ENCODE measurements at regions not wholly inside any gene's neighbourhood (a gene's known extent, or its start where the extent isn't known, plus 50 kb on each side); places are given as distances from the start of the nearest gene placed in this dataset.
"Not testable (repeated sequence)": the region's sequence is repeated elsewhere in the genome, so short reads cannot be mapped to it uniquely, and the experiment has no call there.

DNA sequence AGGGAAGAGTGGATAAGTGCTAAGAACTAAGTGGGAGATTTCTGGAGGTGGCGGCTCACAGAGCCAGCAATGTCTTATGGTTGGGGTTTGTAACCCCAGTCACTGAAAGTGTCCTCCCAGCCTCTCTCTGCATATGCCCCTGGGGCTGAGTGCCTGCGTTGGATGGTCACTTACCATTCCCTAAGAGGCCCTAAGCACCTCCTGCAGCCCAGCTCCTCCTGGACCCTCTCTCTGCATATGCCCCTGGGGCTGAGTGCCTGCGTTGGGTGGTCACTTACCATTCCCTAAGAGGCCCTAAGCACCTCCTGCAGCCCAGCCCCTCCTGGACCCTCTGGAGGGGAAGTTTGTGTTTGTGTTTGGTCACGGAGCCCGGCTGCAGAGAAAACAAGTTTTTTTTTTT lies 425.8 kb downstream of the TMEM121 start:
- TF ChIP-seq, protein P1, sequence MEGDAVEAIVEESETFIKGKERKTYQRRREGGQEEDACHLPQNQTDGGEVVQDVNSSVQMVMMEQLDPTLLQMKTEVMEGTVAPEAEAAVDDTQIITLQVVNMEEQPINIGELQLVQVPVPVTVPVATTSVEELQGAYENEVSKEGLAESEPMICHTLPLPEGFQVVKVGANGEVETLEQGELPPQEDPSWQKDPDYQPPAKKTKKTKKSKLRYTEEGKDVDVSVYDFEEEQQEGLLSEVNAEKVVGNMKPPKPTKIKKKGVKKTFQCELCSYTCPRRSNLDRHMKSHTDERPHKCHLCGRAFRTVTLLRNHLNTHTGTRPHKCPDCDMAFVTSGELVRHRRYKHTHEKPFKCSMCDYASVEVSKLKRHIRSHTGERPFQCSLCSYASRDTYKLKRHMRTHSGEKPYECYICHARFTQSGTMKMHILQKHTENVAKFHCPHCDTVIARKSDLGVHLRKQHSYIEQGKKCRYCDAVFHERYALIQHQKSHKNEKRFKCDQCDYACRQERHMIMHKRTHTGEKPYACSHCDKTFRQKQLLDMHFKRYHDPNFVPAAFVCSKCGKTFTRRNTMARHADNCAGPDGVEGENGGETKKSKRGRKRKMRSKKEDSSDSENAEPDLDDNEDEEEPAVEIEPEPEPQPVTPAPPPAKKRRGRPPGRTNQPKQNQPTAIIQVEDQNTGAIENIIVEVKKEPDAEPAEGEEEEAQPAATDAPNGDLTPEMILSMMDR (conservative IDR thresholded peaks at IDR 0.05; ENCODE audit: low read depth, low read length) = no peak
- H3K4me3 ChIP-seq (IDR thresholded peaks at IDR 0.05; ENCODE audit: insufficient read depth, low read depth, low read length) = no peak overlapping the region
- no peak overlapping the region for H3K9ac ChIP-seq
- no peak overlapping the region for H3K4me2 ChIP-seq
- H4K20me1 ChIP-seq (ENCODE audit: insufficient read depth) = no peaks in the 10 kb centered on the region
- H3K27me3 ChIP-seq (ENCODE audit: insufficient read depth, low read depth) = no peaks in the 10 kb centered on the region
- H3K27ac ChIP-seq = no peak overlapping the region
- H3K36me3 ChIP-seq (ENCODE audit: insufficient read depth) = no peaks in the 10 kb centered on the region
- no peak overlapping the region for H2AFZ ChIP-seq (ENCODE audit: low read depth)
- H3K4me1 ChIP-seq (ENCODE audit: low read depth, poor library complexity, severe bottlenecking) = no peaks in the 10 kb centered on the region
- H3K79me2 ChIP-seq (ENCODE audit: insufficient read depth, low read depth) = no peaks in the 10 kb centered on the region

GRCh38 chr14:105952826-105953225 lies 426.4 kb downstream of the TMEM121 start:
- Histone ChIP-seq H3K27ac (no peak overlapping the region), H2AFZ (ENCODE audit: low read depth) (no peak overlapping the region), H3K27me3 (ENCODE audit: insufficient read depth, low read depth) (no peaks in the 10 kb centered on the region), H3K79me2 (ENCODE audit: insufficient read depth, low read depth) (no peaks in the 10 kb centered on the region), H3K4me3 (IDR thresholded peaks at IDR 0.05; ENCODE audit: insufficient read depth, low read depth, low read length) (no peak overlapping the region), H3K36me3 (ENCODE audit: insufficient read depth) (no peaks in the 10 kb centered on the region), H3K4me1 (ENCODE audit: low read depth, poor library complexity, severe bottlenecking) (no peaks in the 10 kb centered on the region), H4K20me1 (ENCODE audit: insufficient read depth) (no peaks in the 10 kb centered on the region), H3K9ac (no peak overlapping the region), H3K4me2 (no peak overlapping the region)
- TF ChIP-seq, protein P1 (conservative IDR thresholded peaks at IDR 0.05; ENCODE audit: low read depth, low read length) = no peak

- not testable (repeated sequence) for H3K9ac ChIP-seq; H3K4me1 ChIP-seq (ENCODE audit: low read depth, poor library complexity, severe bottlenecking); H3K36me3 ChIP-seq (ENCODE audit: insufficient read depth); H3K4me2 ChIP-seq; H3K79me2 ChIP-seq (ENCODE audit: insufficient read depth, low read depth); H2AFZ ChIP-seq (ENCODE audit: low read depth); H3K27ac ChIP-seq; H3K27me3 ChIP-seq (ENCODE audit: insufficient read depth, low read depth); H4K20me1 ChIP-seq (ENCODE audit: insufficient read depth); H3K4me3 ChIP-seq (IDR thresholded peaks at IDR 0.05; ENCODE audit: insufficient read depth, low read depth, low read length)
Measured at GRCh38 chr14:105961625-105962024, 435.2 kb downstream of the TMEM121 start.

DNA sequence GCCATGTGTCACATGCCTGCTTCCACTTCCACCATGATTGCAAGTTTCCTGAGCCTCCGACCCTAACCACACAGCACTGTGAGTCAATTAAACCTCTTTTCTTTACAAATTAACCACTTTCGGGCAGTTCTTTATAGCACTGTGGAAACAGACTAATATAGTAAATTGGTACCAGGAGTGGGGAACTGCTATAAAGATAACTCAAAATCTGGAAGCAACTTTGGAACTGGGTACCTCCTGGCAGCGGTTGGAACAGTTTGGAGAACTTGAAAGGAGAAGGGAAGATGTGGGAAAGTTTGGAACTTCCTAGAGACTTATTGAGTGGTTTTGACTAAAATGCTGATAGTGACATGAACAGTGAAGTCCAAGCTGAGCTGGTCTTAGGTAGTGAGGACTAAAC lies 436.1 kb downstream of the TMEM121 start:
- TF ChIP-seq, protein P1 (conservative IDR thresholded peaks at IDR 0.05; ENCODE audit: low read depth, low read length) = no peak
- Histone ChIP-seq H4K20me1 (ENCODE audit: insufficient read depth) (no peaks in the 10 kb centered on the region), H3K4me3 (IDR thresholded peaks at IDR 0.05; ENCODE audit: insufficient read depth, low read depth, low read length) (no peak overlapping the region), H3K9ac (no peak overlapping the region), H3K36me3 (ENCODE audit: insufficient read depth) (no peaks in the 10 kb centered on the region), H3K79me2 (ENCODE audit: insufficient read depth, low read depth) (no peaks in the 10 kb centered on the region), H2AFZ (ENCODE audit: low read depth) (no peak overlapping the region), H3K27ac (no peak overlapping the region), H3K27me3 (ENCODE audit: insufficient read depth, low read depth) (no peaks in the 10 kb centered on the region), H3K4me1 (ENCODE audit: low read depth, poor library complexity, severe bottlenecking) (no peaks in the 10 kb centered on the region), H3K4me2 (no peak overlapping the region)

- no peaks in the 10 kb centered on the region for H3K4me1 ChIP-seq (ENCODE audit: low read depth, poor library complexity, severe bottlenecking)
- no peak overlapping the region for H3K4me2 ChIP-seq
- no peak overlapping the region for H3K9ac ChIP-seq
- no peaks in the 10 kb centered on the region for H3K36me3 ChIP-seq (ENCODE audit: insufficient read depth)
- no peak overlapping the region for H3K4me3 ChIP-seq (IDR thresholded peaks at IDR 0.05; ENCODE audit: insufficient read depth, low read depth, low read length)
- H2AFZ ChIP-seq (ENCODE audit: low read depth) = no peak overlapping the region
- H3K27me3 ChIP-seq (ENCODE audit: insufficient read depth, low read depth) = no peaks in the 10 kb centered on the region
- H3K27ac ChIP-seq = no peak overlapping the region
- TF ChIP-seq, protein P1 (conservative IDR thresholded peaks at IDR 0.05; ENCODE audit: low read depth, low read length) = no peak
- no peaks in the 10 kb centered on the region for H3K79me2 ChIP-seq (ENCODE audit: insufficient read depth, low read depth)
- H4K20me1 ChIP-seq (ENCODE audit: insufficient read depth) = no peaks in the 10 kb centered on the region
Measured at GRCh38 chr14:105968291-105968690, 441.9 kb downstream of the TMEM121 start.

DNA sequence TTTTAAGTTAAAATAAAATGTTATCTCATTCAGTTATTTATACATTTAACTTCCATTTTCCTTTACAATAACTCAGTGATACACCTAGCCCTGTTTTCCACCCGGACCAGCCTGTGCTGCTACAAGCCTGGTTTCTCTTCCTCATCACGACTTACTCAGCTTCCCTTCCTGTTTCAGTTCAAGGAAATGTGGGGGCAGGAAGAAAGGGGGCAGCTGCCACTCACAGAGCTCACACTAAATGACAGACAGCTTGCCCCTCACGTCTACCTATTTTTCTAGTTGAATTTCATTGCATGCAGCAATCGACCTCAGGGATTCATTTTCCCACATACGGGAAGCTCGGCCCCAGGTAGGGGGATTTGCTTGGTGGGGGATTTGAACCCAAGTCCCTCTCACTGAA lies 442.6 kb downstream of the TMEM121 start:
- H3K27ac ChIP-seq = not testable (repeated sequence)

GRCh38 chr14:105970821-105971220 lies 444.4 kb downstream of the TMEM121 start:
- H3K4me2 ChIP-seq; H3K79me2 ChIP-seq (ENCODE audit: insufficient read depth, low read depth); H3K27ac ChIP-seq; H3K36me3 ChIP-seq (ENCODE audit: insufficient read depth); H3K27me3 ChIP-seq (ENCODE audit: insufficient read depth, low read depth); H2AFZ ChIP-seq (ENCODE audit: low read depth); H4K20me1 ChIP-seq (ENCODE audit: insufficient read depth); H3K4me1 ChIP-seq (ENCODE audit: low read depth, poor library complexity, severe bottlenecking); H3K9ac ChIP-seq; H3K4me3 ChIP-seq (IDR thresholded peaks at IDR 0.05; ENCODE audit: insufficient read depth, low read depth, low read length): not testable (repeated sequence)

More for the DNA sequence above, 442.6 kb downstream of the TMEM121 start:
- not testable (repeated sequence) for H4K20me1 ChIP-seq (ENCODE audit: insufficient read depth); H3K36me3 ChIP-seq (ENCODE audit: insufficient read depth); H3K9ac ChIP-seq; H3K4me2 ChIP-seq; H2AFZ ChIP-seq (ENCODE audit: low read depth); H3K79me2 ChIP-seq (ENCODE audit: insufficient read depth, low read depth); H3K4me3 ChIP-seq (IDR thresholded peaks at IDR 0.05; ENCODE audit: insufficient read depth, low read depth, low read length); H3K4me1 ChIP-seq (ENCODE audit: low read depth, poor library complexity, severe bottlenecking); H3K27me3 ChIP-seq (ENCODE audit: insufficient read depth, low read depth)
